ENCODE measurements at regions not wholly inside any gene's neighbourhood (a gene's known extent, or its start where the extent isn't known, plus 50 kb on each side); places are given as distances from the start of the nearest gene placed in this dataset.

GRCh38 chr22:27405672-27406388, 395.7 kb downstream of the MN1 start:
- no peak for TF ChIP-seq GATA2 (IDR thresholded peaks at IDR 0.05; ENCODE audit: low read depth, low read length)
- TF ChIP-seq GATA3 (IDR thresholded peaks at IDR 0.05; ENCODE audit: low read depth, low read length), result no peak
